ENCODE measurements at regions not wholly inside any gene's neighbourhood (a gene's known extent, or its start where the extent isn't known, plus 50 kb on each side); places are given as distances from the start of the nearest gene placed in this dataset.

DNA sequence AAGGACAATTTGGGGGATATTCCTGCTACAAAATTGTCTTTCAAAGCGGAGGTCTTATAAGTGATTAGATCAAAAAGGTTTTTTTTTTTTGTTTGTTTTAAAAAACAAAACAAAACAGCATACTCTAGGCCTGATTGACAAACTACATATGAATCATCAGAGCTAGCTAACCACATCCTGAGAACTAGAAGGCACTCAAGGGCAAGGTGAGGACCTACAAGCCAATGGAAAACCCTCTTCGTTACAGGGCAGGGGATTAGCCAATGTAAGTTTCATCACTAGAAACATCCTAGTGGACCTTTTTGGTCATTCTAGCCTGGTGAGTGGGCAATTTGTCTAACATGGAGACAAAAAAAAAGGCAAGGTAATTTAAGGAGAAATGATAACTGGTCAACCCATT lies 428.6 kb downstream of the RFC3 start:
- no peak for DNase-seq (ENCODE audit: low read depth)

DNA sequence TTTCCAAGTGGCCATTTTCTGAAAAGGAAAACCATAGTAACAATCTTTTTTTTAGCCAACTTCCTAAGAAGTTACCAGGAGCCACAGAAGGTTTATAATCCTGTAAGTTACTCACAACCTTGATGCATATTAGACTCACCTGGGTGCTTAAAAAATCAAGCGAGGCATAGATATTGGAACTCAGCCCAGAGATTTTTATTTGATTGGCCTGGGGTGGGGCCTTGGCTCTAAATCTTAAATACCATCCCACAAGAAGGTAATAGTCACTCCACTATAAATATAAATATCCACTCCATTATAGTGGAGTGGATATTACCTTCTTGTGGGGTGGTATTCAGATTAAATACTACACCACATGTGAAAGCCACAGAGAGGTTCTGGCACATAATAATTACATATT lies 429.6 kb downstream of the RFC3 start:
- DNase-seq (ENCODE audit: low read depth), result no peak

DNA sequence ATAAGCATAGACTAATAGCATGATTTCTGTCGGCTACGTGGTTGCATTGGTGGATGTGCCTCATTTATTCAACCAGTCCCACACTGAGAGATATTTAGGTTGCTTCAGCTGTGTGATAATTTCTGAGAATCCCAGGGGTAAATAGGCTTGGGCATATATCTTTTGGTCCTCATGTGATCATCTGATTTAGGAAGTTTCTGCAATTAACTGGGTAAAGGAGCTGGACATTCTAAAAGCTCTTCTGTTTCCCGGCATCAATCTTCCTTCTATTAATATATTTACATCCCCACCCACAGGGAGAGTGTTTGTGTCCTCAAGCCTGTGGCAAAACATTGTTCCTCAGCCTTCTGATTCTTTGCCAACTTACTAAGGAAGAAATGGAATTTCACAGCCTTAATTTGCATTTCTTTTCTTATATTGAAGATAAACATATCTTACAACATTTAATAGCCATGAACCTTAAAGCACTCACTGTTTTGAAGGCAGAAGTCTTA lies 431.6 kb downstream of the RFC3 start:
- DNase-seq (ENCODE audit: low read depth), result no peak

DNA sequence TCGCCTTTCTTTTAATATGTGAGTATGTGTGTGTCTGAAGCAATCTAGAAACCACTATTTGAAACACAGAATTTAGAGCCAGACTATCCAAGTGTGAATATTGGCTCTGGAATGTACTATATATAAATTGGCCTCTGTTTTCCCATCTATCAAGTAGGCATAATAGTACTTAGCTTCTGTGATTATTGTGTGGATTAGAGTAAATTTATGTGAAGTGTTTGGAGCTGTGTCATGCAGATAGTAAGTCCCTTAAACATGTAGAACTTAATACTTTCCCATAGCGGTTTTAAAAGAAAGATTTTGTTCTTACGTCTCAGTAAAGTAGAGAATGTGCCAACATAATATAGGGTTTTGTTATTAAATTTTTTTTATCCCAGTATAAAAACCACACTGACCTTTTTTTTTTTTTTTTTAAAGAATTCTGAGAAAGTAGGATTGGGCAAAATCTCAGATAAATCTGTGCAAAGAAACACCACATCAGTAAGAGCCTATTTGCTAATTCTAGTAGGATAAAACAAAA lies 432.3 kb downstream of the RFC3 start:
- DNase-seq (ENCODE audit: low read depth), result no peak

DNA sequence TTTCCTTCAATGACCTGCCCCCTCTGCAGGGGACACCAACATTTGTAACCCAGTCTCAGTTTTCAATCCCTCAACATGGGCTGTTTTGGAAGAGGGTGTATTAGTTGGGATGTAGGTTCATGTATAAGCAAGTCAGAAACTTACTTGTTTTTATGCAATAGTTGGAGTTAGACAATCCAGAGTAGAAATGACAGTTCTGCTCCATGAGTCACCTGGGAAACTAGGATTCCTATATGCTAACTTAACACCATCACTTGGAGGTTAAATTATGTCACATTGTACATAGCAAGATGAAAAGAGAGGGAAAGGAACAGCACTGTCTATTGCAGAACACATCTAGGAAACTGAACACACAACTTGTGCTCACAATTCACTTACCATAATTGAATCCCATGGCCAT lies 436.4 kb downstream of the RFC3 start:
- no peak for DNase-seq (ENCODE audit: low read depth)

DNA sequence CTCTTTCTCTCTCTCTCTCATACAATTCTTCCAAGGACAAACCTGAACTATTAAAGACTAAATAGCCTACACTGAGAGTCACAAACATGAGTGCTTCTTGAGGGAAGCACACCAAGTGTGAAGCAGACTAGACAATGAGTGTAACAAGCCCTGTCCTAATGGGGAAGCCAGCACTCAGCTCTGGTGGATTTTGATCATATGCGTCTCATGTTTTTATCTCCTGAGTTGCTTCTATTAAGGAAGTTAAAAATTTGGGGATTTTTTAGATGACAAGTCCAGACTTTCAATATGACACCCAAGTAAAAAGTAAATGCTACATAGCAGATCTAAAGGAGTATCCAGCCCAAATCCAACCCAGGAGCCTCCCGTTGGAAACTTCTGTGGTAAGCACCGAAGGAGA lies 437.8 kb downstream of the RFC3 start:
- DNase-seq (ENCODE audit: low read depth), result no peak

DNA sequence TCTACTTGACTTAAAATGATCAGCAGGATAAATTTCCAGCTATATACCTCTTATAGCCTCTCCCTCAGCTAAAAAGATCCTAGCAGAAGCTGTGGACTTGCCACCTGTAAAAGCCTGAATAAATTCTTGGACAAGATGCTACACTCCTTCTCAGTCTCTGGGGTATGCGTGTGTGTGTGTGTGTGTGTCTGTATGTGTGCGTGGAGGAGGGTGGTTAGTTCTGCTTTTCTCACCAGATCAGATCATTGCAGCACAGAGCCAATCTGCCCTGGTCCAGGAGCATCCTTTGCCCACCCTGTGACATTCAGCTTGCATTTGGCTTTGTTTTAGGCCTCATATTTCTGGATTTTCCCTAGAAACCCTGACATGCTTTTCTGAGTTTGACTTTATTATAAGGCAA lies 438.3 kb downstream of the RFC3 start:
- DNase-seq (ENCODE audit: low read depth), result no peak

DNA sequence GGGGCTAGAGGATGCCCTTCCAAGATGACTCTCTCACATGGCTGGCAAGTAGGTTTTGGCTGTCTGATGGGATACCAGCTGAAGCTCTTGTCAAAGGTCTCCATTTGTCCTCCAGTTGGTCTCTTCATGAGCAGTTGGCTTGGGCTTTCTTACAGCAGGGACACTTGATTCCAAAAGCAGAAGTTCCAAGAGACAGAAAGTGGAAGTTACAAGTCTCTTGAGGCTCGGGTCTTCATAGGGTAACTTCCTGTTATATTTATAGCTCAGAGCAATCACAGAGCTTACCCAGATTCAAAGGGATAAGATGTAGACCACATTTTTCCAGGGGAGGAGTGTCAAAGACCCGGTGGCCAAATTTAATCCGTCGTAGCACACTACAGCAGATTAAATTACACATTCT lies 440.0 kb downstream of the RFC3 start:
- no peak for DNase-seq (ENCODE audit: low read depth)

DNA sequence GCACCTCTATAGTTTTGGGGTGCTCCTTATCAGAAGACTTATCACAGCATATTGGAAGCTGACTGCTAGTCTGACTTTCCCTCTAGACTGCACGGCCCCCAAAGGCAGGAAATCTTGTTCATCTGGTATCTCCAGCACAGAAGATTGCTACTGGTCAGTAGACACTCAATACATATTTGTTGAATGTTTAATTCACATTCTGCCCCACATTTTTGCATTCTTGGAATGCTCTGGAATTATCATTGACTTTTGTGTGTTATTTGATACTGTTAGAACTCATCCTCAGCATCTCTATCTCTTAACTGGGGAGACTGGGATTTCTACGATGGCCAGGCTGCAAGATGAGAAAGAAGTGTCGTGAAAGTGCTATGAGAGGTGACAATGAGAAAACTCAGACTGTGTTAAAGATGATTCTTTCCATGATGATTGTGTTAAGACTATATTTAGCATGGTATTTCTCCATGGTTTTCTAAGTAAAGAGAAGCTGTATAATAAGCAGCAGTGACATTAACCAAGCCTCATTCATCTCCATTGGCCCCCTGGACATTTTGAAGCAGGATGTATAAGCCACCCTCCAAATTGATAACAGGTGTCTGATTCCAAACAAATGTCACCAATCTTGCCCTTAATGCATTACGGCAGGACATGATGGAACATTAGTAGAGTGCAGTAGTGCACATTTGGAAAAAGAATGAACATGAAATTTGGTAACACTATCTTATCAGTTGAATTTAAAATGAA lies 440.9 kb downstream of the RFC3 start:
- peak; percentile 11 for DNase-seq (ENCODE audit: low read depth)

DNA sequence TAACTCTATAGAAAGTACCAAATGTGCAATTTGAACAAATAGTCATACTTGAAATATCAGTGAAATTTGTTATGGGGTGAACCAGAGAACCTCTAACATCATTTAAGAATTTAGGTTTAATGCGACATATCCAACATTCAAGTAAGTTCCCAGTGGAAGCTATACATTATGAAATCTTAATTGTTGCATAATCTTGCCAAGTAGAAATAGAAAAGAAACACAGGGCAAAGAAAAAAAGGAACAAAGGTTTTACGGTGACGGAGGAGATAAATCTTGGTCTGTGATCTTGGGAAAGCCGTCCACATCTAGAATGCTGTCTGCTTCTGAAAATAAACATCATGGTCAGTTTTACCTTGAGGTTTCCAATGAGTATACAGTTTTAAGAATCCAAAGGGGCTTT lies 445.7 kb downstream of the RFC3 start:
- no peak for DNase-seq (ENCODE audit: low read depth)

DNA sequence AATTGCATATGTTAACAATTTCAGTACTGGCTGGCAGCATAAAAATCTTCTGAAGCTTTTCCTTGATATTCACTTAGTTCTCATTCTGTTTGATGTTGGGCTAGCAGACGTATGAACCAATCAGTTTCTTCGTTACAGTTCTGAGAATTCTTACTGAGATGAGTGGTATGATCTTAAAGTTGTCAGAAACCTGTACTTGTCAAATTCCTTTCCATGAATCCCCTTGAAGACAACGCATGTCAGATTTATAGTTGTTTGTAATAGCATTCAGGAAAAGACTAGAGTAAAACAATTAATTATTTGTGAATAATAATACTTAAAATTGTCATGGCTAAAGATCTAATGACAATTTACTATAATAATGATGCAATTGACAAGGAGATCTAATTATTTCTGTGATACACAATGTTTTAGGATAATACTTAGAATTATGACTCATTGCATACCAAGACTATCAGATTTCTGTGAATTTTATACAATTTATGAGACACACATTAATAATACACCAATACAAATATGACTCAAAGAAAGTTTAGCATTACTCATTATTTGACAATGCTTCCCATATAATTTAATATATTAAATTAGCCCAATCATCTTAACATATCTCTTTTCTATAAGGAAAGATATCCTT lies 447.2 kb downstream of the RFC3 start:
- no peak for DNase-seq (ENCODE audit: low read depth)

DNA sequence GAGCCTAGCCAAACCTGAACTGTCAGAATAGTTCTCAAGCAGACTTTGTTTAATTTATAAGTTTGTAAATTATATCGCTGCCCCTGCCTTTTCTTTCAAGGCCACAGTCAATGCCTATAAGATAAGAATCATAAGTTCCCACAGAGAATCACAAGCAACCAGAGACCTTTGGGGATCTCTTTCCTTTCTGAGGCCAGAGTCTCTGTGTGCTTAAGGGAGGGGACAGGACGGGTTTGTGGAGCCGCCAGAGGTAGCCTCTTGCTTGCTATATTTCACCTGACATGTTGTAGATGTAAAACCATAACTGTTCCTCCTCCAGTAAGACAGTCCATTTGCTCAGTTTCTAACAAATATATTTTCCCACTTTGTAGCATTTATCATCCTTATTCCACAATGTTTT lies 458.8 kb downstream of the RFC3 start:
- DNase-seq (ENCODE audit: low read depth), result no peak

DNA sequence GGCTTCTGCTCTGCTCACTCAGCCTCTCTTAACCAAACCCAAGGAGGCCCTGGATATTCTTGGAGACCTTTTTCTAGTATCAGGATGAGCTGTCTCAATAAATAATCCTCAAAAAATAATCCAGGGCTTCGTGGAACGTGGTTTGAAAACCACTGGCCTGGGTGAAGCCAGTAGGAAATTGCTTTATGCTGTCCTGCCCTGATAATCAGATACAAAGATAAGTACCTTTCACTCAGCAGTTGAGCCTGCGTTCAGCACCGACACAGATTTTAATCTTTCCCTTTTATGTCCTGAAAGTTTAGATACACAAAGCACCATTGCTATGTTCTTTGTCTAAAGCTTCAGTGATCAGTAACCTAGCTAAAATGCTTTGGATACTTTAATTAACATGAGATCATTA lies 460.0 kb downstream of the RFC3 start:
- no peak for DNase-seq (ENCODE audit: low read depth)

DNA sequence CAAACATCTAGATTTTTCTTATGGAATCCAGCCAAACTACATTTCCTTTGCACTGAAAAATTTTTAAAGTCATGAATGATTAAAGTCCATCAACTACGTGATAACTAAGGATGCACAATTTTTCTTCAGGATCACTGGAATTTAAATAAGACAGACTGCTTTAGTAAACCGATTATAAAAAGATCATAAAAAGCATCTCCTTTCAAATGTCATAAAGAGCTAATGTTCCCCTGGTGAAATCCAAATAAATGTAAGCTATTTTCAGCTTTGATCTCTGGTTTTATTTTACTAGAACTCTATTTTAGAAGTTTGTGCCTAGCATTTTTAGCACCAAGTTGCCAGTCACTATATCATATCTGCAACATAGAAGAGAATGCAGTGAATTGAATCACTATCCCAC lies 460.8 kb downstream of the RFC3 start:
- no peak for DNase-seq (ENCODE audit: low read depth)

DNA sequence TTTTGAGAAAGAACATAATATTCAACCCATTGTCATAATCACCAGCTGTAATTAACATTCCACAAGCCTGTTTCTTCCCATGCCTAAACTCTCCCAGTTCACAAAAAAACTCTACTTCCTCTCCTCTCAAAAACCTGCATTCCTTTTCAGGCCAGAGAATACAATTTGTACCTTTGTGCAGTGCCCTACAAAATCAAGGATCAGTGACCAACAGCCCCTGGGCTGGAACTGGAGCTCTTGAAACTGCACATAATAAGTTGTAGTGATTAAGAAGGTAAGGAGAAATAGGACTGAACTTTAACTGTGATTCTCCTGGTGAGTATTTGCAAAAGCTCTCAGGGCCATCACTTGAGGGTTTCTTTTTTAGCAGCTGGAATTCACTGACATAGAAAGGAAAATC lies 472.7 kb downstream of the RFC3 start:
- no peak for DNase-seq (ENCODE audit: low read depth)

DNA sequence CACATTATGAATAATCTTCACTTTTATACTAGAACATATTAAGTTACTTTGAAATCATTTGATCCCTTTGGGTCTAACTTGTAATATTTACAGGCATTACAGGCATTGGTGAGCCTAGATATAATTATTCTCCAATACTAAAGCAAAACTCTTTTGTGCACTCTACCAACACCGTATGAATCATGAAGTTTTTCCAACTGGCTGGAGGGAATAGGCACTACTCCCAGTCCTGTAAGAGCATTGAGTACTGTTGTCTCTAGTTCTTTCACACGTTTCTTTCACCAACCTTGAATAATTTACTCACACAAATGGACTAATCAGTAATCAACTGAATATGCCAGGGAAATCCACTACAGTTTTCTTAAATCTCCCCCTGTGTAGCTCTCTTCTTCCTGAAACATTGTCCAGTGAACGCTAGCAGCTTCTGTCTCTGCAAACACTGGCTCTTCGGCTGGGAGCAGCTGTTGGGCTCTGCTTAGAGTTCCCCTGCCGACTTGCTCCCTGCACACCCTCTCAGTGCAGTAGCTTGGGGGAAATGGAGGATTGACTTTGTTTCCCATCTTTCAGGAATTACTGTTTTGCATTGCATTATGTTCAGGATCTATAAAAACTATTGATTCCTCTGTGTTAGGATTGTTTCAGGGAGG lies 476.7 kb downstream of the RFC3 start:
- no peak for DNase-seq (ENCODE audit: low read depth)

DNA sequence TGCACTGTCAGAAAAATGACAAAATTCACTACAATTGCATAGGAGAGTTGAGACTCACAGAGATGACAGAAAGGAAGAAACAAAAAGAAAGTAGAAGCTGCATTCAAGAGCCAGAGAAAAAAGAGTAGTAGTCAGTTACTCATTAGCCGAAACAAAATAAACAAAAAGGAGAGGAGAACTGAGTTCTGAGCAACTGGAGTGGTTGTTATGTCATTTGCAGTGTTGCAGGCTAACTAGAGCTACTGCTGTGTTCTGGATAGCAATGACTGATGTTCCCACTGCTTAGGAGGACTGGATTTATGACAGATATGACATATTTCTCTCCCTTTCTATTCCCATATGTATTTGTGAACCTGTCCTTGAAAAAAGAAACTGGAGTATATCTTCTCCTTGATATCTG lies 482.6 kb downstream of the RFC3 start:
- no peak for DNase-seq (ENCODE audit: low read depth)

DNA sequence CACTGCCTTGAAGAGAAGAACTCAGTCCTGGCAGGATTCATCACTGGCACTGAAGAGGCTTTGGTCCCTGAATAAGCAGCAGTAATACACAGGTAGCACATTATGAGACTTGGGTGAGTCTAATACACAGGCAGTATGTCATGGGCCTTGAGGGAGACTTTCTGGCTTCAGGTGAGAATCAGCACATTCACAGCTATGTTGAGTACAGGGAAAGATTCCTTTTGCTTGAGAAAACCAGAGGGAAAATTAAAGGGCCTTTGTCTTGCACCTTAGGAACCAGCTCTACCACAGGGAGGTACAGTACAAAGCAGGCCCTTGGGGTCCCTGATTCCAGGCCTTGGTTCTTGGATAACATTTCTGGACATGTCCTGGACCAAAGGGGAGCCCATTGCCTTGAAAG lies 484.6 kb downstream of the RFC3 start:
- DNase-seq (ENCODE audit: low read depth), result no peak

DNA sequence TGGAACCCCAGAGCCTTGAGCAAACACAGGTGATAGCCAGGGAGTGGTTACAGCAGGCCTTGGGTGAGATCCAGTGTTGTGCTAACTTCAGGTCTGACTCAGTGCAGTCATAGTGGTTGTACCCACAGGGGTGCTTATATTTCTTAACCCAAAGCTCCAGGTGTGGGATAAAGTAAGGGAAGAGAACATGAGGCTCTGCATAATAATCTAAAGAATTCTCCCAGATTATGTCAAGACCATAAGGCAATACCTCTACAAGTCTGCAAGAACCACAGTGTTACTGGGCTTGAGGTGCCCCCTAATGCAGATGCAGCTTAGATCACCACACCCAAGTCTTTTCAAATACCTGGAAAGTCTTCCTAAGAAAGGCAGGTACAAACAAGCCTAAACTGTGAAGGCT lies 485.4 kb downstream of the RFC3 start:
- no peak for DNase-seq (ENCODE audit: low read depth)

DNA sequence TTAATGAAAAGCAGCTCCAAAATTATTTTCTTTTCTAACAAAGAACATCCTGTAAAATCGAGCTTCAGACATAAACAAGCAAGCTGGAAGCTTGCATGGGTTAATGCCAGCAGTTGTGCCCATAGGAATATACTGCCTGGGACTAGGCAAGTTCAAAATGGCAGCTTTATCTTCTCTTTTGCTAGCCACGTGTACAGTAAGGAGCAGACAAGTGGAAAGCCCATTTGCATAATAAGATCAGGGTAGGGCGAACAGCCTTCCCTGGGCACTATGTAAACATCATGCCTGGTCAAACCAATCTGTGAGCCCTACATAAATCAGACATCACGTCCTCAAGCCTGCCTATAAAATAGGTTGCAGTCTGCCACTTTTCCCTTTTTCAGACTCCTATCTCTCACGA lies 489.7 kb downstream of the RFC3 start:
- no peak for DNase-seq (ENCODE audit: low read depth)

DNA sequence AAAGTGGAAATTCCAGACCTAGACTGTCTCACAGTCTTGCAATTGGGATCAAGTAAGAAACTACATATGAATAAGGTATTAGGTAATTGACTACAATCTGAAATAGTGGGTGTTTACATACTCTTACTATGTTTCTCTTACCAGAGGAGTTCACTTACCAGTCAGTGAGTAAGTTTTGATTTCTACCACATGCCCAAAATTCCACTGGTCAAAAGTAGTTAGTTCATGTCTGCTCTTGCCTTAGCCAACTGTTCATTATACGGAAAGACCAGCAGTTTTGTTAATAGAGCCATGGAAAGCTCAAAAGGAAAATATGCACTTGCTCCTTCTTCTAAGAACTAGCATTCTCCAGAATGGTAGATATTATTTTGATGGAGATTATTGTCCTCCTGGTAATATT lies 490.8 kb downstream of the RFC3 start:
- peak; percentile 58 for DNase-seq (ENCODE audit: low read depth)

DNA sequence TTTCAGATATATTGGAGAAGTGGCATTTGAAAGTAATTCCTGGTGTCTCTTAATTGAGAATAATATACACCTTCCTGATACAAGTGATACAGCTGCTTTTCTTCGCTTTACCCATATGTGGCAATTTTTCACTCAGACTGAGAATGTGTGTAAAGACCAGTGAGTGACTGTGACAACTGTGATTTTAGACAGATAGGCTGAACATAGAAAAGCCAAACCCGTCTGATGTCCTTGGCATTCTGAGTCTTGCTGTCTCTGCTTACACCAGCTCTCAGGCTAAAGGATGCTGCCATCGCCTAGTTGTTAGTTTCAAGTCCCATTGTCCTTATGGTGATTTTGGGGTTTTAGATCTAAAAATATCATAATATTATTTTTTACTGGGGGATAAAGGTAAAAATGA lies 492.6 kb downstream of the RFC3 start:
- no peak for DNase-seq (ENCODE audit: low read depth)

DNA sequence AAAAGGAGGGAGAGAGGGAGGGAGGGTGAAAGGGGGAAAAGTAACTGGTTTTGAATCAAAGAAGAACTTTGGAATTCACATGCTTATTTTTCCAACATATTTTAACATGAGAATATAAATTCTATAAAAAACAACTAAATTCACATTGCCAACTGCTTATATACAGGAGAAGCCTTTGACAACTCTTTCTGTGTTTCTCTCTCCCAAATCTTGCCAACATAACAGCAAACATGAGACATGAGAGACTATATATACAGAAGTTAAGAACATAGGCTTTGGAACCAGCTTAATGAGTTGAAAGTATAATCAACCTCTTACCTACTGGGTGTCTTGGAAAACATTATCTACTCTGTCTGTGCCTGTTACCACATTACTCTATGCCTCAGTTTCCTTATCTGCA lies 493.3 kb downstream of the RFC3 start:
- no peak for DNase-seq (ENCODE audit: low read depth)

Data from GM04503 (cell line).